Motor neuron (in vitro differentiated cells): ENCODE measurements at regions not wholly inside any gene's neighbourhood (a gene's known extent, or its start where the extent isn't known, plus 50 kb on each side); places are given as distances from the start of the nearest gene placed in this dataset.

Experiments
- ATAC-seq, 8 experiments: fragments of 200-7000 bp; cut with Tn5 transposase; replicated peaks in 6 of 8; 2 replicates each; pipeline ENCODE4 v1.8.0; 2021; ENCODE audit warnings: mild to moderate bottlenecking in 8 of 8, moderate library complexity in 8 of 8
- H3K27ac ChIP-seq, 2 donors: fragments of 250-450 bp; sonication (Bioruptor Pico); 2 replicates each; pipeline ENCODE4 v1.9.0; 2021; ENCODE audit warnings: antibody characterized with exemption in 2 of 2, mild to moderate bottlenecking in 2 of 2, moderate library complexity in 1 of 2
- H3K4me1 ChIP-seq, 2 donors: fragments of 250-450 bp; sonication (Bioruptor Pico); replicated peaks in 1 of 2; 2 replicates each; pipeline ENCODE4 v1.6.1; 2021; ENCODE audit warnings: antibody characterized with exemption in 2 of 2, mild to moderate bottlenecking in 2 of 2, moderate library complexity in 1 of 2
- H3K4me3 ChIP-seq, 5 donors: fragments of 250-450 bp; sonication (Bioruptor Pico); 2 replicates each; pipeline ENCODE4 v1.9.0; 2021; ENCODE audit warnings: antibody characterized with exemption in 5 of 5, mild to moderate bottlenecking in 5 of 5, moderate library complexity in 4 of 5
- WGBS, 10 experiments: fragments of 450-650 bp; shearing (Covaris generic); methylation state at CpG; one replicate each; pipeline ENCODE4 v1.0.0; 2022; 5-methylcytosine and 5-hydroxymethylcytosine counted together
- in situ Hi-C, 9 experiments: fragments of 400-800 bp; cut with MboI; loops; one replicate each; pipeline ENCODE4 v1.15.0; 2021; ENCODE audit warnings: low sequenced_read_pairs in 9 of 9, low pct_unique_long_range_greater_than_20kb in 2 of 9; ENCODE audit not compliant: unreplicated experiment in 9 of 9

DNA sequence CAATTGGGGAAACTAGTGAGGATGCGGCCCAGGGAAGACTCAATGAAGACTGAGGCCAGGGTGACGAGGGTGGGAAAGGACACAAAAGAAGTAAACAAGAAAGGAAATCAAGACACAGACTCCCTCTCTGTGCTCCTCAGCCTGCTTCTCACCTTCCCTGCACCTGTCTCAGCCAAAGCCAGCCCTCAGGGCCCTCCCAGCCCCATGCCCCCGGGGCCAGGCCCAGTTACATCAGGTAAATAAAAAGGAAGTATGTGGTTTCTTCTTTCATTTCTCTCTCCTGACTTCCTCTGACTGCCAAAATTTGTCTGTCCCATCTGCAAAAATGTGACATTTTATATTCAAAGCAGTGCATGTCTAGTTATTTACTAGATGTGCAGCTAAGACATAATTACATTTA is 328.0 kb downstream of the UACA start:
- H3K27ac ChIP-seq: no peak overlapping the region
- H3K4me1 ChIP-seq: peaks cover 47 to 50% of the 10 kb centered on the region in 2 donors
- WGBS, 10 experiments: 72 to 100% (median 85%) methylated on average over 1 to 3 of the region's 3 CpGs; no CpG with 5 or more reads in 3 of the 10 experiments
- in situ Hi-C loops: no loop called here
- H3K4me3 ChIP-seq: no peak overlapping the region
- no peak for ATAC-seq

DNA sequence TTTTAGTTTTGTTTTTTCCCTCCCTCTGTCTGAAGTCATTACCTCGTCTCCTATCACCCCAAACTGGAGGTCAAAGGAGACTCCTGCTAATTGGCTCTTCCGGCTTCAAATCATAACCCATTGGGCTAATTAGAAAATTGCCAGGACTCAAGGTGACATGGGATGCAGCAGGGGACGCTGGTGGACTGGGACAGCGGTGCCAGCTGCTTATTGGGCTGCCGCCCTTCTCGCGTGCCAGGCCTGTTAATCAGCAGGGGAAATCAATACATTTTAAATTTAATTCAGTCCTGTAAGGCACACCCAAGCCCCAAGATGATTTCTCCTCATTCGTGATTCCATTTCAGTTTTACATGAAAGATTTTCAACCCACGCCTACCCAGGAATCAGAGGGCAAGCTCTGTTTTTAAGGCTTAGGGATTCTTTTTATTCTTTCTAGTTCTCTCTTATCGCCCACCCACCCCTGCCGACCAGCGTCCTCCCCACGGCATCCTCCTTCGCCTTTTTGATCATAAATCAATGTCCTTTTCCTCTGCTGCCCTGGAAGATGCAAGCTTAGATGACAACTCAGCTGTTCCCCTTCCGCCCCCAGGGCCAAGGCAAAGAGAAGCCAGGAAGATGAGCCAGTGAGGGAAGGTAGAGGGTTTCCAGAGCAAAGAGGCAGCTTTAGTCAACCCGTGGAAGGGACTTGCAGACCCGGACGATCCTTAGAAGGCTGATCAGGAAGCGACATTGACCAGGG is 329.6 kb downstream of the UACA start:
- peak; percentile 6 to 79 (median 42) for ATAC-seq
- peak overlapping the region; percentile 12 to 70 for H3K27ac ChIP-seq
- in situ Hi-C loops: no loop called here
- 0 to 72% (median 40%) methylated on average over 2 to 11 of the region's 19 CpGs; no CpG with 5 or more reads in 2 of the 10 experiments for WGBS, 10 experiments
- H3K4me3 ChIP-seq: no peak overlapping the region
- peaks cover 47 to 48% of the 10 kb centered on the region in 2 donors for H3K4me1 ChIP-seq

DNA sequence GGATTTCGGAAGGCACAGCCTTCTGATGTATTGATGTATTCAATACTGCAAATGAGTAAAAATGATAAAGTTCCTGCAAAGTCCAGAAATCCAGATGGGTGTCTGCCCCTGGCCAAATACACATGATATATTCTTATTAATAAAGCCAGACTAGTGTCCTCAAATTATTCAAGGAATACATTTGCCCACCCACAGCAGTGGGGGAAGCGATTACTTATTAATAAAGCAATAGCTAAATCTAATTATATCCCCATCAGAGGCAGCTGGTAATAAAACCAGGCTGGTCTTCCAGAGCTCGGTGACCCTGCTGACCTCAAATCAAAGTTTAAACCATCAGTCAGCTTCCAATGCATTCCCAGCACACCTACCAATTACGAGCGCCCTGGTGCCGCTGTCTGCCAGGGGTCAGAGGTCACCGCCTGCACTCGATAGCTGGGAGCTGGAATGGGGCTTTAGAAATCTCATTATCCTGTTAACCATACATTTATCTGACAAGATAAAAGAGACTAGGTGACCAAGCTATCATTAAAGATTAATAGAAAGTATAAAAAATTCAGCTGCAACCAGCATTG is 330.3 kb downstream of the UACA start:
- Histone ChIP-seq H3K4me3 (no peak overlapping the region), H3K27ac (no peak overlapping the region), H3K4me1 (peaks cover 40% of the 10 kb centered on the region in 2 donors)
- in situ Hi-C loops: no loop called here
- 31 to 100% (median 46%) methylated on average over 1 to 8 of the region's 8 CpGs; no CpG with 5 or more reads in 1 of the 10 experiments for WGBS, 10 experiments
- ATAC-seq: peak in 5 of 8 experiments; percentile 18 to 74 (median 66)

DNA sequence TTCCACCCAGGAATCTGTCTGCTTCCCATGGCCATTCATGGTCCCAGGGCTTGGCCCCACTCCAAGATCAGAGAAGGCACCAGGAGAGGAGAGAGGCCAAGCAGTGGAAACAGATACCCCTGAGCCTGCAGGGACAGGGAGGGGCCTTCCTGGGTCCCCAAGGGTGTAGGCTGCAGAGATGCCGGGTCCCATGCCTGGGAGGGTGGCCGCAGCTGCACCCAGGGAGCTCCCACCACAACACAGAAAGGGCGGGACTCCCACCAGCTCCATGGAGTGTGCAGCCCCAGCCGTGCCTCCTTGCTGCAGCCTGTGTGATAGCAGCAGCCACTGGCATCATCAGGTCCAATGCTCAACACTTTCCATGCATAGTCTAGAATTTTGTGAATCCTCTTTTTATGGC is 331.5 kb downstream of the UACA start:
- 86 to 92% methylated on average over 1 to 2 of the region's 4 CpGs; no CpG with 5 or more reads in 8 of the 10 experiments for WGBS, 10 experiments
- ATAC-seq: no peak
- in situ Hi-C loops: no loop called here

DNA sequence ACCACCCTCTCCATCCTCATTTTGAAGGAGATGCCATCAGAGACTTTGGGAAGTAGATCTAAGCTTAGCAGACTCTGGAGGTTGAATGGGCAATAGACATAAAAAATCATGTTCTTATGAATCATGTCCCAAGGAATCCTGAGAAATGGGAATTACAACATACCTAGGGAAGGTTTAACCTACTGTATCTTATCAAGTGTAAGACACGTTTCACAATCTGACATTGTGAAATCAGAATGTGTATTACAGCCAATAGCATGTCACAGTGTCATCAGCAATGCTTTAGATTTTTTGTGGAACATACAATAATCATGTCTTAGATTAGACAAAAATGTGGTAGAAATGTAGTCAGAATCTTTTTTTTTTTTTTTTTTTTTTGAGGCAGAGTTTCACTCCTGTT is 332.4 kb upstream of the TLE3 start:
- no peak for ATAC-seq
- WGBS, 10 experiments: 71 to 100% (median 100%) methylated on average over 1 of the region's 1 CpG; no CpG with 5 or more reads in 3 of the 10 experiments
- in situ Hi-C loops: no loop called here
- H3K27ac ChIP-seq: no peak overlapping the region
- H3K4me3 ChIP-seq: no peak overlapping the region
- H3K4me1 ChIP-seq: peaks cover 27 to 30% of the 10 kb centered on the region in 2 donors

More for the DNA sequence above, 331.5 kb downstream of the UACA start:
- Histone ChIP-seq H3K4me1 (peaks cover 30 to 32% of the 10 kb centered on the region in 2 donors), H3K27ac (no peak overlapping the region), H3K4me3 (no peak overlapping the region)

DNA sequence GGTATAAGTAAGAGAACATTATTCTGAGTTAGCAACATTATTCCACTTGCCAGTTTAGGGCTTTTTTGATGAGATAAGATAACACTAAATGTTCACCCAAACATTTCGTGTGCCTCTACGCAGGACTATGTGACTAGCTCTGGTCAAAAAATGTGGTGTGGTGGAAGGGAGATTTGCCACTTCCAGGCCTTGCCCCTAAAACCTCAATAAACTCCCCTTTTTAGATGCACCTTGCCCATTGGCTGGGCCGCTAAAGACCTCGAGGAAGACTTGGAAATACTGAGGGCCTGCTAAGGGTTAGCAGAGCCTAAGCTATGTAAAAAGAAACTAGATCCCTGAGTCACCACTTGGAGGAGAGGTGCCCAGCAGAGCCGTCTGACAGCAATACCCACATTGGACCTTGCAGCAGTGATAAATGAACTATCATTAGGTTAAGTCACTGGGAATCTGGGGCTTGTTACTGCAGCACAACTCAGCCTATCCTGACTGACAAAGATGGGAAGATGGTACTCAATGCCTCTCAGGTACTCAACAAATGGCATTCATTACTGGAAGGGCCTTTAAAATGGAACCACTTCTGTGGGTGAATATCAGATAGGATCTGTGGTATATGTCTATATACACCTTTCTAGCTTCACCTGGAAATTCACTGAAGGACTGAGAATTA is 331.5 kb upstream of the TLE3 start:
- no peak overlapping the region for H3K4me3 ChIP-seq
- peaks cover 18 to 22% of the 10 kb centered on the region in 2 donors for H3K4me1 ChIP-seq
- in situ Hi-C loops: no loop called here
- 84 to 100% (median 97%) methylated on average over 1 to 5 of the region's 5 CpGs; no CpG with 5 or more reads in 5 of the 10 experiments for WGBS, 10 experiments
- ATAC-seq: no peak
- H3K27ac ChIP-seq: no peak overlapping the region

DNA sequence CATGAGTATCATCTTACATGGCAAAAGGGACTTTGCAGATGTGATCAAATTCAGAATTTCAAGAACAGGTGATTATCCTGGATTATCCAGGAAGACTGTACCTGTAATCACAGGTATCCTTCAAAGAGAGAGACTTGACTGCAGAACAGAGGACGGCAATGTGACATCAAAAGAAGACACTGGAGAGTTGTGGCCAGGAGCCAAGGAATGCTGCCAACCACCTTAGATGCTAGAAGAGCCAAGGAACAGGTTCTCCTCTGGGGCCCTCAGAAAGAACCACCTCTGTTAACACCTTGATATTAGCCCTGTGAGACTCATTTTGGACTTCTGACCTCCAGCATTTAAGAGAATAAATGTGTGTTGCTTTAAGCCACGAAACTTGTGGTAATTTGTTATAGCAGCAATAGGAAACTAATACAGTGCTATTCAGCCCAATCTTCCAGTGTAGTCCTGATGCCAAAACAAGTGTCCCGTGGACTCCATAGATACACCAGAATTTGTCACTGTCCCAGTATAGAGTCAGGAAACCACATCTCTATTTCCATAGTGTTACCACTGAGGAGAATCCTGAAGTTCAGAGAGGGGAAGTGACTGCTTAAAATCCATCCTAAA is 330.6 kb upstream of the TLE3 start:
- no peak overlapping the region for H3K4me3 ChIP-seq
- no peak for ATAC-seq
- in situ Hi-C loops: no loop called here
- peaks cover 9 to 13% of the 10 kb centered on the region in 2 donors for H3K4me1 ChIP-seq
- no peak overlapping the region for H3K27ac ChIP-seq
- WGBS, 10 experiments: 33 to 100% (median 90%) methylated on average over 1 to 3 of the region's 3 CpGs; no CpG with 5 or more reads in 3 of the 10 experiments

DNA sequence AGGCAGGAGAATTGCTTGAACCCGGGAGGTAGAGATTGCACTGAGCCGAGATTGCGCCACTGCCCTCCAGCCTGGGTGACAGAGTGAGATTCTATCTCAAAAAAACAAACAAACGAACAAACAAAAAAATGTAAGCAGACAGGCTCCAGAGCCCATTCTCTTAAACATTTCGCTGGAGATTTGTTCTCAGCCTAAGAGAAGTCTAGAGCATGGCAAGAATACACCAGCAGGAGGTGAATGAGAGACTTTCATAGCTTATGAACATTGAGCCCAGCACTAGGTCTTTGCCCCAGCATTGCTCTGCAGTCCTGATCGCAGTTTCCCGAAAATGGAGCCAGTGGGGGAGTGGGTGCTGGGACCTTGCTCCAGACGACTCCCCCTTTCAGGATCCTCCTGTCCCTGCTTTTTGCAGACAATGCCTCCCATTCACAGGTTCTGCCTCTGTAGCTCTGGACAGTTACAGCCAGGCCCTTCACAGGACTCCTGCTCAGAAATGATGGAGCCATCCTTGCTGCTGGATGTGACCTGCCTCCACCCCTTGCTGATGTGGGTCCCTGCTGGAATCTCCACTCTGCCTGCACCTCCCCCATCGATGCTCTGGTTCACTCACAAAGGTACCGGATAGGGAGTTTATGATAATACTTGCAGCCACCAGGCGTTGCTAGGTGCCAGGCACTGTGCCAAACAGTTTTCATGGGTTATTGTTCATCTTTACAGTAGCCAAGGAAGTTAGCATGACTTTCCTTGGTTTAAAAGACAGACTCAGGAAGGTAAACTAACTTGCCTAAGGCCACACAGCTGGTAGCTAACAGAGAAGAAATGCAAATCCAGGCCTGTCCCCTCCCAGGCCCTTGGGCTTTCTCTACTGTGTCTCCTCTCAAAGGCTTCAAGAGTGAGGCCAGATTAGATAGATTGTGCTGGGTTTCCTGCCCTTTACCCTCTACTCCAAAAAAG is 329.7 kb upstream of the TLE3 start:
- WGBS, 10 experiments: 31 to 100% (median 84%) methylated on average over 1 to 8 of the region's 11 CpGs; no CpG with 5 or more reads in 2 of the 10 experiments
- peak in 3 of 8 experiments; percentile 93 to 97 (median 96) for ATAC-seq
- in situ Hi-C loops: no loop called here
- H3K27ac ChIP-seq: no peak overlapping the region
- H3K4me3 ChIP-seq: no peak overlapping the region
- peaks cover 2 to 6% of the 10 kb centered on the region in 2 donors for H3K4me1 ChIP-seq

DNA sequence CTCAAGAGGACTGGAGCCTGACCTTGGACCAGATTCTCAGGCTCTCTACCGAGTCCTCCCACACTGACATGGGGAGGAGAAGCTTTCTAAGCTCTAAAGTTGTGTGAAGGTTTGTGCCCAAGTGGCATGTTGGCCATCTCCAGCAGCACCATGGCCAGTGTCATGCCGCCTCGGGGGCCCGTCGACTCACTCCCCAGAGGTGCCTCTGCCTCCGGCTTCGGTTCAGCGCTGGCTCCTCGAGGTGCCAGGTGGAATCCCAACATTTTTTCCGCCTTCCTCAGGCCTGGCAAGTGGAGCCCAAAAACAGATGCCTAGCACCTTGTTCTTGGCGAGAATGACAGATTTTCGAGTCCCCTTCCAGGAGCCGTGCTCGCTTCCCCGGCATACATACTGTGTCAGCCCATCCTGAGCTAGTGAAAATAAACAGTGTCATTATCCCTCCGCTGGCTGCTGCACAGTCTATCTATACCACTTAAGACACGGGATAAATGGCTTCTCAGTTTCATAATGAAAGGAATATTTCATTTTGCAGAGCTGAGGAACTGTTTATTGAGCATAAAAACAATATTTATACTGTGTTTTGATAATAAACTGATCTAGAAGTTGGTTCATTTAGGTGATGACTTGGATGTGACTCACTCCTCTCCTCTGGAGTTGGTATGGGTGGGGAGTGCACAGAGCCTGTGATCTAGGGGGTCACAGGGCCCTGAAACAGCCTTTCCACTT is 328.5 kb upstream of the TLE3 start:
- Histone ChIP-seq H3K4me3 (no peak overlapping the region), H3K27ac (no peak overlapping the region), H3K4me1 (no peaks in the 10 kb centered on the region)
- 58 to 100% (median 84%) methylated on average over 1 to 8 of the region's 17 CpGs; no CpG with 5 or more reads in 3 of the 10 experiments for WGBS, 10 experiments
- in situ Hi-C loops: no loop called here
- ATAC-seq: peak in 3 of 8 experiments; percentile 35 to 72 (median 66)

DNA sequence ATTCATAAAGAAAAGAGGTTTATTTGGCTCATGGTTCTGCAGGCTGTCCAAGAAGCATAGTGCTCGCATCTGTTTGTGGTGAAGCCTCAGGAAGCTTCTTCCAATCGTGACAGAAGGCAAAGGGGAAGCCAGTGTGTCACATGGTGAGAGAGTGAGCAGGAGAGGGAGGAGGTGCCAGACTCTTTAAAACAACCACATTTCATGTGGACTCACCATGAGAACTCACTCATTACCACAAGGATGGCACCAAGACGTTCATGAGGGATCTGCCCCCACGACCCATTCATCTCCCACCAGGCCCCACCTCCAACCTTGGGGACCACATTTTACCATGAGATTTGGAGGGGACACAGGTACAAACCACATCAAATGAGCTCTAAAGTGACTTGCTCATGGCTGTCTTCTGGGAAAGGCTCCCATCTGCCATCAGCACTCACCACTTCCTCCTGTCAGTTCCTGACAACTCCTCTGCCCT is 327.3 kb upstream of the TLE3 start:
- in situ Hi-C loops: no loop called here
- no peak for ATAC-seq
- no peak overlapping the region for H3K27ac ChIP-seq
- H3K4me3 ChIP-seq: no peak overlapping the region
- WGBS, 10 experiments: 20 to 69% (median 62%) methylated on average over 1 to 3 of the region's 4 CpGs; no CpG with 5 or more reads in 5 of the 10 experiments
- peaks cover 0 to 8% of the 10 kb centered on the region in 2 donors for H3K4me1 ChIP-seq

DNA sequence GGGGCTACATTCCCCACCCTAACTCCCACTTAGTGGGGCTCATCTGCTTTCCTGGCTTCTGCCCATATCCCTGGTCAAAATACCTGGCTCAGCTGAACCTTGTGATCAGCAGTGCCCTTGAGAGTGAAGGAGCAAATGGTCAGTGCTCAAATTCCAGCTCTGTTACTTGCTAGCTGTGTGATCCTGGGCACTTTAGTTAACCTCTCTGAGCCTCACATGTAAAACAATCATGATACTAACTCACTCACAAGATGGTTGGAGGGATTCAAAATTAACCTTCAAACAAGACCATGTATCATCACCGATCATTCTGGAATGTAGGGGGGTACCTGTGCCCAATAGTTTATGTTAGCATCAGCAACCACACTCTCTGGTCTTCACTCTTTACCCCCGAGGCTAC is 325.6 kb upstream of the TLE3 start:
- no peak for ATAC-seq
- no peak overlapping the region for H3K27ac ChIP-seq
- in situ Hi-C loops: no loop called here
- H3K4me1 ChIP-seq: peaks cover 10 to 22% of the 10 kb centered on the region in 2 donors
- 50 to 100% (median 76%) methylated on average over 1 to 2 of the region's 2 CpGs; no CpG with 5 or more reads in 6 of the 10 experiments for WGBS, 10 experiments
- H3K4me3 ChIP-seq: no peak overlapping the region
